GM21447 (cell line): ENCODE measurements at regions not wholly inside any gene's neighbourhood (a gene's known extent, or its start where the extent isn't known, plus 50 kb on each side); places are given as distances from the start of the nearest gene placed in this dataset.
"Not testable (repeated sequence)": the region's sequence is repeated elsewhere in the genome, so short reads cannot be mapped to it uniquely, and the experiment has no call there.

Experiments
- ATAC-seq: cut with Tn5 transposase; IDR thresholded peaks from one replicate; pipeline ENCODE4 v1.9.1; 2021; ENCODE audit not compliant: unreplicated experiment

GRCh38 chr14:71384007-71384845 is 477.0 kb downstream of the PCNX1 start:
- no peak for ATAC-seq

- ATAC-seq = no peak
Observed at GRCh38 chr14:71387753-71388152, 480.5 kb downstream of the PCNX1 start.

GRCh38 chr14:71388336-71388735 is 481.1 kb downstream of the PCNX1 start:
- ATAC-seq = no peak

- no peak for ATAC-seq
Observed at GRCh38 chr14:71388862-71389261, 481.6 kb downstream of the PCNX1 start.

- no peak for ATAC-seq
Observed at GRCh38 chr14:71394386-71394785, 487.1 kb downstream of the PCNX1 start.

GRCh38 chr14:71395151-71395604 is 487.9 kb downstream of the PCNX1 start:
- no peak for ATAC-seq

- no peak for ATAC-seq
Observed at GRCh38 chr14:71395636-71396035, 488.4 kb downstream of the PCNX1 start.

GRCh38 chr14:71396050-71396677 is 488.9 kb downstream of the PCNX1 start:
- no peak for ATAC-seq

- no peak for ATAC-seq
Observed at GRCh38 chr14:71397371-71397770, 490.1 kb downstream of the PCNX1 start.

- peak; percentile 13 for ATAC-seq
Observed at GRCh38 chr14:71398450-71398849, 491.2 kb downstream of the PCNX1 start.

- ATAC-seq = peak; percentile 73
Observed at GRCh38 chr14:71399057-71399487, 491.8 kb downstream of the PCNX1 start.

- peak; percentile 33 for ATAC-seq
Observed at GRCh38 chr14:71400871-71401321, 493.6 kb downstream of the PCNX1 start.

GRCh38 chr14:71402415-71402814 is 495.2 kb downstream of the PCNX1 start:
- ATAC-seq = not testable (repeated sequence)

GRCh38 chr14:71403656-71404055 is 496.4 kb downstream of the PCNX1 start:
- peak; percentile 47 for ATAC-seq

- no peak for ATAC-seq
Observed at GRCh38 chr14:71405676-71406075, 498.4 kb downstream of the PCNX1 start.

GRCh38 chr14:71408362-71409030 is 501.2 kb downstream of the PCNX1 start:
- ATAC-seq = no peak

GRCh38 chr14:71410578-71411284 is 503.5 kb downstream of the PCNX1 start:
- no peak for ATAC-seq

GRCh38 chr14:71411285-71411595 is 504.0 kb downstream of the PCNX1 start:
- ATAC-seq = no peak

- ATAC-seq = no peak
Observed at GRCh38 chr14:71411738-71412137, 504.5 kb downstream of the PCNX1 start.

- no peak for ATAC-seq
Observed at GRCh38 chr14:71414631-71415403, 507.6 kb downstream of the PCNX1 start.

GRCh38 chr14:71415404-71415690 is 508.1 kb downstream of the PCNX1 start:
- ATAC-seq = no peak
